ENCODE measurements at regions not wholly inside any gene's neighbourhood (a gene's known extent, or its start where the extent isn't known, plus 50 kb on each side); places are given as distances from the start of the nearest gene placed in this dataset.
"Not testable (repeated sequence)": the region's sequence is repeated elsewhere in the genome, so short reads cannot be mapped to it uniquely, and the experiment has no call there.

DNA sequence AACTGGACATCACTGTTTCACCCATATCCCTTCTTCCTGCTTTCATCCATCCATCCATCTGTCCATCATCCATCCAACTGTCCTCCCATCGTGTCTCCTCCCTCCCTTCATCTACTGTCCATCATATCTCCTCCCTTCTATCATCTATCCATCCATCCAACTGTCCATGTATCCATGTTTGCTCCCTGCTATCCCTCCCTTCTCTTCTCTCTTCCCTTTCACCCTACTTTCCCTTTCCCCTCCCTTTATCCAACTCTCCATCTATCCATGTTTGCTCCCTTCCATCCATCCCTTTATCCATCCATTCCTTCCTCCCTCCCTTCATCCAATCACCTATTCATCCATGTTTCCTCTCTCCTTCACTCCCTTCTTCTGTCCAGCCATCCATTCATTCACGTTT lies 92.6 kb upstream of the CTBP2 start:
- ChIA-PET POLR2A (no interaction called here), CTCF (no interaction called here)
- no peaks in the 10 kb centered on the region for H3K4me1 ChIP-seq (ENCODE audit: control insufficient read depth, extremely low read depth, insufficient read depth, low read length)
- DNase-seq (ENCODE audit: low read depth, low spot score) (no peak), FAIRE-seq (no peak)
- H2AFZ ChIP-seq (ENCODE audit: low read depth, low read length) = no peak overlapping the region
- H4K20me1 ChIP-seq (replicated peaks; ENCODE audit: control insufficient read depth, extremely low read depth, insufficient read depth, low read length) = no peaks in the 10 kb centered on the region
- intact Hi-C loops (cut with micrococcal nuclease) (no loop called here), dilution Hi-C loops (cut with MboI; ENCODE audit: extremely low pct_ligation_motif_present, low sequenced_read_pairs) (no loop called here)
- H3K4me2 ChIP-seq (ENCODE audit: insufficient read depth, low read length) = no peak overlapping the region
- H3K4me3 ChIP-seq (replicated peaks in 1 of 3; ENCODE audit: insufficient read depth in 1 of 3, low read depth in 1 of 3, low read length in 3 of 3) = no peak overlapping the region
- no peaks in the 10 kb centered on the region for H3K9me1 ChIP-seq (replicated peaks; ENCODE audit: control insufficient read depth, extremely low read depth, insufficient read depth, low read length)
- H3K27me3 ChIP-seq (ENCODE audit: control insufficient read depth in 2 of 2, insufficient read depth in 2 of 2, low read length in 2 of 2) = no peaks in the 10 kb centered on the region
- H3K36me3 ChIP-seq (ENCODE audit: control insufficient read depth in 2 of 2, extremely low read depth in 1 of 2, insufficient read depth in 2 of 2, low read length in 2 of 2) = no peaks in the 10 kb centered on the region
- H3K79me2 ChIP-seq (ENCODE audit: control insufficient read depth, insufficient read depth, low read length) = no peaks in the 10 kb centered on the region
- no peak overlapping the region for H3K27ac ChIP-seq (ENCODE audit: insufficient read depth, low read depth, low read length)
- BruUV-seq (replicated peaks) = no TSS peak
- H3K9ac ChIP-seq (replicated peaks; ENCODE audit: extremely low read depth, insufficient read depth, low read length) = no peak overlapping the region
- no peaks in the 10 kb centered on the region for H3K9me3 ChIP-seq (replicated peaks; ENCODE audit: control insufficient read depth, insufficient read depth, low read length)
- TF ChIP-seq, protein P1, sequence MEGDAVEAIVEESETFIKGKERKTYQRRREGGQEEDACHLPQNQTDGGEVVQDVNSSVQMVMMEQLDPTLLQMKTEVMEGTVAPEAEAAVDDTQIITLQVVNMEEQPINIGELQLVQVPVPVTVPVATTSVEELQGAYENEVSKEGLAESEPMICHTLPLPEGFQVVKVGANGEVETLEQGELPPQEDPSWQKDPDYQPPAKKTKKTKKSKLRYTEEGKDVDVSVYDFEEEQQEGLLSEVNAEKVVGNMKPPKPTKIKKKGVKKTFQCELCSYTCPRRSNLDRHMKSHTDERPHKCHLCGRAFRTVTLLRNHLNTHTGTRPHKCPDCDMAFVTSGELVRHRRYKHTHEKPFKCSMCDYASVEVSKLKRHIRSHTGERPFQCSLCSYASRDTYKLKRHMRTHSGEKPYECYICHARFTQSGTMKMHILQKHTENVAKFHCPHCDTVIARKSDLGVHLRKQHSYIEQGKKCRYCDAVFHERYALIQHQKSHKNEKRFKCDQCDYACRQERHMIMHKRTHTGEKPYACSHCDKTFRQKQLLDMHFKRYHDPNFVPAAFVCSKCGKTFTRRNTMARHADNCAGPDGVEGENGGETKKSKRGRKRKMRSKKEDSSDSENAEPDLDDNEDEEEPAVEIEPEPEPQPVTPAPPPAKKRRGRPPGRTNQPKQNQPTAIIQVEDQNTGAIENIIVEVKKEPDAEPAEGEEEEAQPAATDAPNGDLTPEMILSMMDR (IDR thresholded peaks at IDR 0.05; ENCODE audit: extremely low read depth in 1 of 2, insufficient read depth in 1 of 2, low read depth in 1 of 2, low read length in 2 of 2) = no peak
- no peak for TF ChIP-seq FOS (IDR thresholded peaks at IDR 0.05; ENCODE audit: borderline replicate concordance, insufficient read depth, low read length)
- no peak for TF ChIP-seq EZH2 (IDR thresholded peaks at IDR 0.05; ENCODE audit: borderline replicate concordance, low read depth, low read length, severe bottlenecking)
- no peak for TF ChIP-seq MYC (IDR thresholded peaks at IDR 0.05; ENCODE audit: low read depth, low read length)
- TF ChIP-seq JUN (IDR thresholded peaks at IDR 0.05; ENCODE audit: borderline replicate concordance, insufficient read depth, insufficient read length, low read depth) = no peak
- TF ChIP-seq POLR2AphosphoS5 (IDR thresholded peaks at IDR 0.05; ENCODE audit: insufficient read depth, low read depth, low read length) = no peak
- no peak for TF ChIP-seq MAX (IDR thresholded peaks at IDR 0.05; ENCODE audit: insufficient read depth, insufficient read length)
- TF ChIP-seq GATA2 (IDR thresholded peaks at IDR 0.05; ENCODE audit: insufficient read depth, insufficient read length, low read depth, low read length) = no peak
- no peak for TF ChIP-seq POLR2A (IDR thresholded peaks at IDR 0.05; ENCODE audit: low read depth, low read length)

GRCh38 chr10:125250834-125251233 lies 90.5 kb upstream of the CTBP2 start:
- dilution Hi-C loops (cut with MboI; ENCODE audit: extremely low pct_ligation_motif_present, low sequenced_read_pairs); H3K27ac ChIP-seq (ENCODE audit: insufficient read depth, low read depth, low read length); H3K4me2 ChIP-seq (ENCODE audit: insufficient read depth, low read length); DNase-seq (ENCODE audit: low read depth, low spot score); intact Hi-C loops (cut with micrococcal nuclease); H3K36me3 ChIP-seq (ENCODE audit: control insufficient read depth in 2 of 2, extremely low read depth in 1 of 2, insufficient read depth in 2 of 2, low read length in 2 of 2); H3K9ac ChIP-seq (replicated peaks; ENCODE audit: extremely low read depth, insufficient read depth, low read length); BruUV-seq (replicated peaks); H3K4me1 ChIP-seq (ENCODE audit: control insufficient read depth, extremely low read depth, insufficient read depth, low read length); H4K20me1 ChIP-seq (replicated peaks; ENCODE audit: control insufficient read depth, extremely low read depth, insufficient read depth, low read length); FAIRE-seq; H3K27me3 ChIP-seq (ENCODE audit: control insufficient read depth in 2 of 2, insufficient read depth in 2 of 2, low read length in 2 of 2); H2AFZ ChIP-seq (ENCODE audit: low read depth, low read length); CTCF ChIA-PET; POLR2A ChIA-PET; H3K9me1 ChIP-seq (replicated peaks; ENCODE audit: control insufficient read depth, extremely low read depth, insufficient read depth, low read length); H3K4me3 ChIP-seq (replicated peaks in 1 of 3; ENCODE audit: insufficient read depth in 1 of 3, low read depth in 1 of 3, low read length in 3 of 3); H3K79me2 ChIP-seq (ENCODE audit: control insufficient read depth, insufficient read depth, low read length); H3K9me3 ChIP-seq (replicated peaks; ENCODE audit: control insufficient read depth, insufficient read depth, low read length): not testable (repeated sequence)
